SK-N-DZ (cell line): ENCODE measurements at regions not wholly inside any gene's neighbourhood (a gene's known extent, or its start where the extent isn't known, plus 50 kb on each side); places are given as distances from the start of the nearest gene placed in this dataset.

ENCODE experiments used
- DNase-seq: peaks from one replicate; pipeline ENCODE4 v3.0.0-alpha.2; 2015; ENCODE audit warnings: low spot score

- DNase-seq, result no peak
These were observed 57.1 kb upstream of the RNF152 start for GRCh38 chr18:61949946-61950345.

- DNase-seq, result no peak
These were observed 56.1 kb upstream of the RNF152 start for GRCh38 chr18:61948846-61949438.

GRCh38 chr18:61948281-61948741, 55.5 kb upstream of the RNF152 start:
- no peak for DNase-seq

GRCh38 chr18:61946449-61946848, 53.6 kb upstream of the RNF152 start:
- DNase-seq, result no peak

GRCh38 chr18:61943175-61943964, 50.6 kb upstream of the RNF152 start:
- no peak for DNase-seq
